Skin epidermis (tissue), 12 donors: ENCODE measurements at regions not wholly inside any gene's neighbourhood (a gene's known extent, or its start where the extent isn't known, plus 50 kb on each side); places are given as distances from the start of the nearest gene placed in this dataset.

Experiments used
- H3K27ac ChIP-seq, 21 experiments: fragments of 200-600 bp; sonication (generic) in 11 of 21; one replicate each; pipeline ENCODE4 v1.5.0; 2020; ENCODE audit warnings: mild to moderate bottlenecking in 3 of 21, inconsistent platforms in 2 of 21, moderate library complexity in 2 of 21
- H3K4me3 ChIP-seq, 7 experiments: fragments of 200-600 bp; sonication (generic) in 2 of 7; one replicate each; pipeline ENCODE4 v1.5.0; 2020; ENCODE audit warnings: inconsistent platforms in 2 of 7, mild to moderate bottlenecking in 2 of 7, moderate library complexity in 1 of 7

DNA sequence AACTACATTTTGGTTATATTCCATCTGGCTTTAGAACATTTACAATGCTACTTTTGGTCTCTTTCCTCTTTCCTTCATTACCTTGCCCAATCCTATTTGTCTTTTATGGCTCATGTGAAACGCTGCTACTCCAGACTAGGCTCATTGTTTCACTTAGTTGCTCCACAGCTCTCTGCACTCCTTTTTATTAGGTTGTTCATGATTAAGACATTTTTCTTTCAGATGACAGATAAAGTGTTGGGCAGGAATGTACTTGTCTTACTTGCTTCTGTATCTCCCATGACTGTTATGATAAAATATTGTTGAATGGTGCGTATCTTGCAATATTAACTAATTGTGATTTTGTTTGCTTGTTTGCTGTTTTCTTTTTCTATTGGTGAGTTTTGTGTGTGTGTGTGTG is 1532.3 kb downstream of the KCNT2 start:
- Histone ChIP-seq H3K4me3 (no peak overlapping the region), H3K27ac (no peak overlapping the region)

GRCh38 chr1:195071461-195071860 is 1536.8 kb downstream of the KCNT2 start:
- no peak overlapping the region for H3K27ac ChIP-seq

GRCh38 chr1:195065437-195065836 is 1542.8 kb downstream of the KCNT2 start:
- no peak overlapping the region for H3K27ac ChIP-seq
- H3K4me3 ChIP-seq, result no peak overlapping the region

More at GRCh38 chr1:195071461-195071860, 1536.8 kb downstream of the KCNT2 start:
- no peak overlapping the region for H3K4me3 ChIP-seq

DNA sequence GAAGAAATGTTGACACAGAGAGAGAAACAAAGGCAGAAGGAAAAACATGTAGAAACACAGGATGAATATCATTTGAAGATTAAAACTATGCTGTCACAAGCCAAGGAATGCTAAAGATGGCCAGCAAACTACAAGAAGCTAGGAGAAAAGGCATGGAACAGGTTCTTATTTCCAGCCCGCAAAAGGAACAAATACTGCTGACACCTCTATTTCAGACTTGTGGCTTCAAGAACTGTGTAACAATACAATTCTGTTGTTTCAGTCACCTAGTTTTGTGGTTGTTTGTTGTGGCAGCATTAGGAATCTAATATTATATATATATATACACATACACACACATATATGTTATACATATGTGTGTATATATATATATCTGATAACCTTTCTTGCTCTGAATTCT is 1543.9 kb downstream of the KCNT2 start:
- Histone ChIP-seq H3K27ac (no peak overlapping the region), H3K4me3 (no peak overlapping the region)

- Histone ChIP-seq H3K4me3 (no peak overlapping the region), H3K27ac (no peak overlapping the region)
Observed at GRCh38 chr1:195054217-195054687, 1554.0 kb downstream of the KCNT2 start.

DNA sequence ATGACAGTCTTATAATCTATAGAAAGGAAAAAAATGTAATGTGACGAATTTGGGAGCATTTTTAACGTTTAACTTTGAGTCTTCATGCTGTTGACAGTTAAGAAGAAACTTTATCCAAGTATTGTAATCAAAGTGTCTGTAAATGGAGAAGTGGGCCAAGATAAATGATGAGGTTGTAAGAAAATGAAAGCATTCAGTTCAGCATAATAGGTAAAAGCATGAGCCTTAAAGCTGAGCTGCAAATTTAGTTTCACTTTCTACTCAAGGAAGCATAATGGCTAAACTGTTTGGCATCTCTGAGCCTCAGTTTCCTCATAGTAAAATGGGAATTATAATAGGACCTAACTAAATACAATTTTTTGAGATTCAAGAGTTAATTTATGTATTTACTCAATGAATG is 1554.8 kb downstream of the KCNT2 start:
- H3K27ac ChIP-seq, result no peak overlapping the region
- no peak overlapping the region for H3K4me3 ChIP-seq

- H3K4me3 ChIP-seq, result no peak overlapping the region
- no peak overlapping the region for H3K27ac ChIP-seq
Observed at GRCh38 chr1:195047772-195048171, 1560.5 kb downstream of the KCNT2 start.

GRCh38 chr1:195045072-195045471 is 1563.2 kb downstream of the KCNT2 start:
- H3K27ac ChIP-seq, result no peak overlapping the region
- no peak overlapping the region for H3K4me3 ChIP-seq

DNA sequence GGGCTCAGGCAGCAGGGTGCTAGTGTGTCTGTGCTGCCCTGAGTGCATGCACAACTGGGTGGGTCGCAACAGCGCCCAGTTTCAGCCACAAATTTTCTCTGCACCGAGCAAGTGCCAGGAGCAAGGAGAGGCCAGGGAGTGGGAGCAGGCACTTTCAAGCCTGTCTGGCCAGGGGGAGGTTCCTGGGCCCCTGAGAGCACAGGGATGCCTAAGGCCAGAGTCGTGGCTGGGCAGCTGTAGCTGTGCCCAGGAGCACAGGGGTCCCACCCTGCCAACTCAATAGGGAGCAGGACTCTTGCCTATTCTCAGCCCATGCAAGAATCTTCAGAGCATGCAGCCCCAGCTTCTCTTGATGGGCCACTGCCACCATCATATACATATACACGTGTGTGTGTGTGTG is 1577.4 kb downstream of the KCNT2 start:
- Histone ChIP-seq H3K4me3 (no peak overlapping the region), H3K27ac (no peak overlapping the region)

DNA sequence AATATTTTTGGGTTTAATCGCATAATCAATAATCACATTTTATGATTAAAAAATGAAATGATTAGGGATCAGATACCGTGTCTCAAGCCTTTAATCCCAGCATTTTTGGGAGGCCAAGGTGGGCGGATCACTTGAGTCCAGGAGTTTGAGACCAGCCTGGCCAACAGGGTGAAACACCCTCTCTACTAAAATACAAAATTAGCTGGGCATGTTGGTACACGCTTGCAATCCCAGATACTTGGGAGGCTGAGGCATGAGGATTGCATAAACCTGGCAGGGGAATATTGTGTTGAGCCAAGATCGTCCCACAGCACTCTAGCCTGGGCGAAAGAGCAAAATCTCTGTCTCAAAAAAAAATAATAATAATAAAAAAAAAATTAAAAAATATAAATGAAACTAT is 1581.4 kb downstream of the KCNT2 start:
- H3K4me3 ChIP-seq, result no peak overlapping the region
- H3K27ac ChIP-seq, result no peak overlapping the region

GRCh38 chr1:195019385-195019784 is 1588.9 kb downstream of the KCNT2 start:
- Histone ChIP-seq H3K4me3 (no peak overlapping the region), H3K27ac (no peak overlapping the region)

GRCh38 chr1:195012995-195013394 is 1595.2 kb downstream of the KCNT2 start:
- Histone ChIP-seq H3K27ac (no peak overlapping the region), H3K4me3 (no peak overlapping the region)

- H3K4me3 ChIP-seq, result no peak overlapping the region
- H3K27ac ChIP-seq, result no peak overlapping the region
Observed at GRCh38 chr1:195005338-195005737, 1602.9 kb downstream of the KCNT2 start.

- no peak overlapping the region for H3K4me3 ChIP-seq
- no peak overlapping the region for H3K27ac ChIP-seq
Observed at GRCh38 chr1:194990483-194990882, 1617.8 kb downstream of the KCNT2 start.

DNA sequence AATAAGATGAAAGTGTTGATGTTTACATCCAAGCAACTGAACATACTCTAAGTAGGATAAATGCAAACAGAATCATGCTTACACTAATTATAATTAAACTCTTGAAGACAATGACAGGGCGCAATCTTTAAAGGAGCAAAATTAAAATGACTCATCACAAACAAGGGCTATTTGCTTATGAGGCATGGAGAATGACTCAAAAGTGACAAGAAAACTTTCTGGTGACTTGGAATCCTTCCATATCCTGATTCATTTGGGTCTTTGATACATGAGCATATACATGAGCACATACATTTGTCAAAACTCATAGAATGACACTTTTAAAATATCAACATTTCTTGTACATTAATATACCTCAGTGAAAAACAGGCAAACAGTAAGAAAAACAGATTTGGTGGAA is 1632.3 kb downstream of the KCNT2 start:
- H3K27ac ChIP-seq, result no peak overlapping the region
- no peak overlapping the region for H3K4me3 ChIP-seq

DNA sequence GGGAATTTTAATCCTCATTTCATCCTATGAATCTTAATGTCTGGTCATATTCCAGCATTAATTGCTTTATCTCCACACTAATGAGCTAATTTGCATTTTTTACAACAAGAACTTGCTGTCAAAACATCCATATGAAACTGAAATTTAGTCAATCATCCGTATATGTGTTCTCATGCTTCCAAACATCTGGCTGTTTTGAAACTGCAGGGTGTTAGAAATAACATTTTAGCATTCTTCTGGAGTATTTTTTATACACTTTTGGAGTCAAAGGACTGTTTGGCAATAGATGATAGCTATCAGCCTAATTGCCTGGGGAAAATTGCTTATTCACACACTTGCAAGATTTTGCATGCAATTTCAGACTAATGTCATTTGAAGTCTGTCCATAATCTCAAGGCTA is 1639.3 kb downstream of the KCNT2 start:
- Histone ChIP-seq H3K27ac (no peak overlapping the region), H3K4me3 (no peak overlapping the region)

DNA sequence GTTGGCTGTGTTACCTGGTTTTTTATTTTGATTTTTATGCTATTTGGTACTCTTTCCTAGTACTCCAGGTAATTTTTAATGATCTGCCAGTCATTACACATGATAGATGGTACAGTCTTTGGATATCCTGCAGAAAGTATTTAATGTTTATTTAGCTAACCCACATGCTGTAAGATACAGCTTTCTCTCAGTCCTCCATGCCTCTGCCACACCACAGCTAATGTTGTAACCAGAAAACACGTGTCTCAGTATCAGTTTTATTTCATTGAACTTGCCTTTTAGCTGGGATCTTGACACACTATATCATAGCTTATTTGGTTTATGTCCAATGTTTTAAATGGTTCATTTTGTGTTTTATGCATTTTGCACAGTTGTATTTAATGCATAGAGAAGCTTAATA is 1648.4 kb downstream of the KCNT2 start:
- Histone ChIP-seq H3K4me3 (no peak overlapping the region), H3K27ac (no peak overlapping the region)

DNA sequence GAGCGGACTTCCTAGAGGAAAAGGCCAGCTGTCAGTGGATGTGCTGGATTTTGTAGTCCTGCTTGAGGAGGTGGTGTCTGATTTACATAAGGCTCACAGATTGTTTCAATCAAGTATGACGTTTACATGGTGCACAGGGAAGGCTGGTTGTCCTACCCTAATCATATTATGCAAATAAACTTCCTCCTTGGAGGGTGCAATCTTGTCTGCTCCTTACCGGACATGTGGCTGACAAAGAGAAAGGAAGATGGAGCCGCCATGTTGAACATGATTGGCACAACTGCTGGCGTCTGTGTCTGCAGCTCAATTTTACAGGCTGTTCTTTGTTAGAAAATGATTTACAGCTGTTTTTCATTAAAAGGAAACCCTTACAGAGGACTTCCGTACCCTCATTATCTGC is 1656.1 kb downstream of the KCNT2 start:
- Histone ChIP-seq H3K27ac (no peak overlapping the region), H3K4me3 (no peak overlapping the region)

DNA sequence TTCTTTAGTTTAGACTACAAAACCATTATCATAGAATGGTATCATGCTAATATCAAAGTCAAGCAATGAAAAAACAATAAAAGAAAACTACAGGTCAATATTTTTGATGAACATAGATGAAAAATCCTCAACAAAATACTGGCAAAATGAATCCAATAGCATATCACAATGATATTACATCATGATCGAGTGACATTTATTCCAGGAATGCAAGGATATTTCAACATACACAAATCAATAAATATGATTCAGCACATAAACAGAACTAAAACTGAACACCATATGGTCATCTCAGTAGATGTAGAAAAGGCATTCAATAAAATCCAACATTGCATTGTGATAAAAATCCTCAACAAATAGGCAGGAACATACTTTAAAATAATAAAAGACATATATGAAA is 1657.7 kb downstream of the KCNT2 start:
- Histone ChIP-seq H3K4me3 (no peak overlapping the region), H3K27ac (no peak overlapping the region)

- Histone ChIP-seq H3K27ac (no peak overlapping the region), H3K4me3 (no peak overlapping the region)
Observed at GRCh38 chr1:194940336-194941030, 1667.8 kb downstream of the KCNT2 start.

- no peak overlapping the region for H3K27ac ChIP-seq
- no peak overlapping the region for H3K4me3 ChIP-seq
Observed at GRCh38 chr1:194935864-194936263, 1672.4 kb downstream of the KCNT2 start.

DNA sequence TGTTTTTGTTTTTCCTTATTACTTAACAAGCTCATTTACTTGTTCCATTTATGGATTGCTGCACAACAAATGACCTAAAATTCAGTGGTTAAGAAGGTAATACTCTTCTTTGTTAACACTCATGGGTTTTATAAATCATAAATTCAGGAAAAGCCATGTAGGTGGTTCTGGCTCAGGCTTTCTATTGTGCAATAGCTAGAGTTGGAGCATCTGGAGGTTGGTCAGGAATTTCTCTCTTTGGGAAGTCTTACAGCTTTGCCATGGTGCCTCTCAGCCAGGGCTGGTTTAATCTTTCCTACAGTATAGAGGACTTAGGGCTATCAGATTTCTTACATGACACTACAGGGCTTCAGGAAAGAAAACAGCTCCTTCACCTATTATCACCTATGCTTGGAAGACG is 1677.1 kb downstream of the KCNT2 start:
- Histone ChIP-seq H3K27ac (no peak overlapping the region), H3K4me3 (no peak overlapping the region)
